PC-3 (cell line): ENCODE measurements at regions not wholly inside any gene's neighbourhood (a gene's known extent, or its start where the extent isn't known, plus 50 kb on each side); places are given as distances from the start of the nearest gene placed in this dataset.

Source experiments
- ATAC-seq: fragments of 200-7000 bp; cut with Tn5 transposase; 2 replicates; pipeline ENCODE4 v1.9.1; 2020; ENCODE audit warnings: mild to moderate bottlenecking, moderate library complexity
- BruUV-seq: library from RNA; stranded (reverse); fragments of 400-500 nt; replicated peaks from 2 replicates; lab custom pipeline; 2021; lab: Mats Ljungman, UMichigan
- CTCF ChIA-PET: fragments of 300-600 bp; sonication (Branson Sonifier 250); formaldehyde crosslinking; loops from one replicate; lab custom pipeline; 2022; ENCODE audit warnings: antibody characterized with exemption; lab: Charles Lee
- POLR2A ChIA-PET: fragments of 300-600 bp; sonication (Branson Sonifier 250); formaldehyde crosslinking; loops from one replicate; lab custom pipeline; 2022; ENCODE audit warnings: antibody characterized with exemption; ENCODE audit not compliant: unreplicated experiment; lab: Charles Lee
- DNase-seq: peaks from one replicate; pipeline ENCODE4 v3.0.0-alpha.2; 2015
- H2AFZ ChIP-seq: fragments of 300-600 bp; sonication (generic); 2 replicates; pipeline ENCODE4 v1.6.0; 2016; ENCODE audit warnings: antibody characterized with exemption, low read length
- H3F3A ChIP-seq: fragments of 300-600 bp; sonication (generic); one replicate; pipeline ENCODE4 v1.6.0; 2017; ENCODE audit warnings: antibody characterized with exemption, low read length, control low read depth, mild to moderate bottlenecking; ENCODE audit not compliant: unreplicated experiment
- H3K27ac ChIP-seq: fragments of 300-600 bp; sonication (generic); 2 replicates; pipeline ENCODE4 v1.5.1; 2016; ENCODE audit warnings: mild to moderate bottlenecking, low read length
- H3K27me3 ChIP-seq: fragments of 300-600 bp; sonication (generic); 2 replicates; pipeline ENCODE4 v1.6.1; 2016; ENCODE audit warnings: low read length, mixed read lengths
- H3K36me3 ChIP-seq: fragments of 300-600 bp; sonication (generic); 2 replicates; pipeline ENCODE4 v1.6.1; 2016; ENCODE audit warnings: low read depth, mixed run types, low read length, mixed read lengths
- H3K4me1 ChIP-seq: fragments of 300-600 bp; sonication (generic); 2 replicates; pipeline ENCODE4 v1.5.1; 2016; ENCODE audit warnings: low read length; ENCODE audit not compliant: insufficient read depth
- H3K4me2 ChIP-seq: fragments of 300-600 bp; sonication (generic); 2 replicates; pipeline ENCODE4 v1.6.0; 2016; ENCODE audit warnings: low read length
- H3K4me3 ChIP-seq: fragments of 300-600 bp; sonication (generic); 2 replicates; pipeline ENCODE4 v1.5.1; 2016; ENCODE audit warnings: mild to moderate bottlenecking, low read length, mixed read lengths
- H3K79me2 ChIP-seq: fragments of 300-600 bp; sonication (generic); 2 replicates; pipeline ENCODE4 v1.6.1; 2017; ENCODE audit warnings: low read length, mixed read lengths
- H3K9ac ChIP-seq: fragments of 300-600 bp; sonication (generic); 2 replicates; pipeline ENCODE4 v1.6.0; 2016; ENCODE audit warnings: mild to moderate bottlenecking, low read length
- H3K9me2 ChIP-seq: fragments of 300-600 bp; sonication (generic); replicated peaks from 2 replicates; pipeline ENCODE4 v1.6.1; 2016; ENCODE audit warnings: mixed run types, low read length, mixed read lengths
- H3K9me3 ChIP-seq: fragments of 300-600 bp; sonication (generic); 2 replicates; pipeline ENCODE4 v1.6.1; 2016; ENCODE audit warnings: low read length, mixed read lengths
- H4K20me1 ChIP-seq: fragments of 300-600 bp; sonication (generic); 2 replicates; pipeline ENCODE4 v1.6.1; 2016; ENCODE audit warnings: low read length, mixed read lengths
- CTCF ChIP-seq: fragments of 300-600 bp; sonication (generic); conservative IDR thresholded peaks from 2 replicates; pipeline ENCODE4 v1.5.1; 2017; ENCODE audit warnings: antibody characterized with exemption, low read depth, mild to moderate bottlenecking, low read length
- EZH2 ChIP-seq: fragments of 300-600 bp; sonication (generic); IDR thresholded peaks from one replicate; pipeline ENCODE4 v1.6.1; 2017; ENCODE audit warnings: antibody characterized with exemption, mild to moderate bottlenecking, low read length; ENCODE audit not compliant: unreplicated experiment
- EZH2phosphoT487 ChIP-seq: fragments of 300-600 bp; sonication (generic); IDR thresholded peaks from 2 replicates; pipeline ENCODE4 v1.6.1; 2018; ENCODE audit warnings: mild to moderate bottlenecking, antibody characterized with exemption, low read length, borderline replicate concordance
- intact Hi-C: fragments of 100-400 bp; cut with micrococcal nuclease; formaldehyde crosslinking; loops from 2 replicates; pipeline ENCODE4 v1.9.0; 2023

GRCh38 chr6:168198302-168199180, 119.5 kb upstream of the FRMD1 start:
- no peak for TF ChIP-seq CTCF
- no peak for TF ChIP-seq EZH2
- TF ChIP-seq EZH2phosphoT487, result no peak
- CTCF ChIA-PET, result no interaction called here
- Histone ChIP-seq H3K9me2 (no peaks in the 10 kb centered on the region), H2AFZ (no peak overlapping the region), H3K27ac (no peak overlapping the region), H4K20me1 (no peaks in the 10 kb centered on the region), H3F3A (no peaks in the 10 kb centered on the region), H3K4me2 (no peak overlapping the region), H3K27me3 (peaks cover 25% of the 10 kb centered on the region), H3K36me3 (no peaks in the 10 kb centered on the region), H3K4me1 (no peaks in the 10 kb centered on the region), H3K4me3 (no peak overlapping the region), H3K9me3 (no peaks in the 10 kb centered on the region), H3K9ac (no peak overlapping the region), H3K79me2 (no peaks in the 10 kb centered on the region)
- no peak for ATAC-seq
- intact Hi-C loops, result no loop called here
- DNase-seq, result no peak
- POLR2A ChIA-PET, result no interaction called here
- BruUV-seq, result no TSS peak

- Histone ChIP-seq H3K4me3 (no peak overlapping the region), H3K27ac (no peak overlapping the region), H3F3A (no peaks in the 10 kb centered on the region), H3K9me2 (no peaks in the 10 kb centered on the region), H3K9me3 (no peaks in the 10 kb centered on the region), H3K36me3 (no peaks in the 10 kb centered on the region), H3K4me2 (no peak overlapping the region), H3K79me2 (no peaks in the 10 kb centered on the region), H3K9ac (no peak overlapping the region), H3K4me1 (no peaks in the 10 kb centered on the region), H4K20me1 (no peaks in the 10 kb centered on the region), H3K27me3 (peaks cover 25% of the 10 kb centered on the region), H2AFZ (no peak overlapping the region)
- ChIA-PET POLR2A (no interaction called here), CTCF (no interaction called here)
- no TSS peak for BruUV-seq
- TF ChIP-seq EZH2phosphoT487, result no peak
- TF ChIP-seq CTCF, result no peak
- no peak for TF ChIP-seq EZH2
- no peak for DNase-seq
- intact Hi-C loops, result no loop called here
- ATAC-seq, result no peak
These were observed 118.8 kb upstream of the FRMD1 start for GRCh38 chr6:168197636-168198301.
